MM.1S (cell line): ENCODE measurements at regions not wholly inside any gene's neighbourhood (a gene's known extent, or its start where the extent isn't known, plus 50 kb on each side); places are given as distances from the start of the nearest gene placed in this dataset.
A peak's percentile ranks its signal among the peaks of the same experiment; 100 is the strongest.

Experiments
- DNase-seq: peaks from one replicate; pipeline ENCODE4 v3.0.0-alpha.2; 2015
- H2AFZ ChIP-seq: fragments of 300-600 bp; sonication (generic); 2 replicates; pipeline ENCODE4 v1.6.0; 2016; ENCODE audit warnings: antibody characterized with exemption, low read length
- H3F3A ChIP-seq: fragments of 300-600 bp; sonication (generic); 2 replicates; pipeline ENCODE4 v1.6.1; 2016; ENCODE audit warnings: mild to moderate bottlenecking, antibody characterized with exemption, low read length, moderate library complexity, mixed read lengths; ENCODE audit not compliant: insufficient read depth
- H3K27ac ChIP-seq: fragments of 300-600 bp; sonication (generic); 2 replicates; pipeline ENCODE4 v1.5.1; 2016; ENCODE audit warnings: mild to moderate bottlenecking, low read length
- H3K27me3 ChIP-seq: fragments of 300-600 bp; sonication (generic); replicated peaks from 2 replicates; pipeline ENCODE4 v1.6.0; 2016; ENCODE audit warnings: low read length; ENCODE audit not compliant: insufficient read depth
- H3K36me3 ChIP-seq: fragments of 300-600 bp; sonication (generic); replicated peaks from 2 replicates; pipeline ENCODE4 v1.6.1; 2016; ENCODE audit warnings: mild to moderate bottlenecking, low read length, mixed read lengths; ENCODE audit not compliant: insufficient read depth
- H3K4me1 ChIP-seq: fragments of 300-600 bp; sonication (generic); 2 replicates; pipeline ENCODE4 v1.6.1; 2016; ENCODE audit warnings: low read length, mixed read lengths
- H3K4me2 ChIP-seq: fragments of 300-600 bp; sonication (generic); 2 replicates; pipeline ENCODE4 v1.6.0; 2016; ENCODE audit warnings: low read depth, low read length
- H3K4me3 ChIP-seq: fragments of 300-600 bp; sonication (generic); 2 replicates; pipeline ENCODE4 v1.5.1; 2016; ENCODE audit warnings: low read length, mixed read lengths
- H3K79me2 ChIP-seq: fragments of 300-600 bp; sonication (generic); 2 replicates; pipeline ENCODE4 v1.6.1; 2016; ENCODE audit warnings: mixed run types, low read length, mixed read lengths
- H3K9ac ChIP-seq: fragments of 300-600 bp; sonication (generic); 2 replicates; pipeline ENCODE4 v1.6.1; 2016; ENCODE audit warnings: low read length, mixed read lengths
- H3K9me2 ChIP-seq: fragments of 300-600 bp; sonication (generic); replicated peaks from 2 replicates; pipeline ENCODE4 v1.6.1; 2016; ENCODE audit warnings: mild to moderate bottlenecking, low read length, mixed read lengths; ENCODE audit not compliant: insufficient read depth
- H3K9me3 ChIP-seq: fragments of 300-600 bp; sonication (generic); replicated peaks from 2 replicates; pipeline ENCODE4 v1.6.1; 2016; ENCODE audit warnings: mild to moderate bottlenecking, low read length, mixed read lengths; ENCODE audit not compliant: insufficient read depth
- H4K20me1 ChIP-seq: fragments of 300-600 bp; sonication (generic); 2 replicates; pipeline ENCODE4 v1.6.1; 2016; ENCODE audit warnings: mild to moderate bottlenecking, low read length, moderate library complexity, mixed read lengths; ENCODE audit not compliant: insufficient read depth
- EZH2 ChIP-seq: fragments of 300-600 bp; sonication (generic); optimal IDR thresholded peaks from 2 replicates; pipeline ENCODE3; 2017; ENCODE audit warnings: low read depth, mild to moderate bottlenecking, antibody characterized with exemption, low read length, mixed read lengths
- EZH2phosphoT487 ChIP-seq: fragments of 300-600 bp; sonication (generic); IDR thresholded peaks from 2 replicates; pipeline ENCODE4 v1.6.1; 2018; ENCODE audit warnings: antibody characterized with exemption, low read length
- TF ChIP-seq, protein P1 (sequence below): fragments of 300-600 bp; sonication (generic); IDR thresholded peaks from 2 replicates; pipeline ENCODE4 v1.5.1; 2016; ENCODE audit warnings: antibody characterized with exemption, low read length, mixed read lengths

DNA sequence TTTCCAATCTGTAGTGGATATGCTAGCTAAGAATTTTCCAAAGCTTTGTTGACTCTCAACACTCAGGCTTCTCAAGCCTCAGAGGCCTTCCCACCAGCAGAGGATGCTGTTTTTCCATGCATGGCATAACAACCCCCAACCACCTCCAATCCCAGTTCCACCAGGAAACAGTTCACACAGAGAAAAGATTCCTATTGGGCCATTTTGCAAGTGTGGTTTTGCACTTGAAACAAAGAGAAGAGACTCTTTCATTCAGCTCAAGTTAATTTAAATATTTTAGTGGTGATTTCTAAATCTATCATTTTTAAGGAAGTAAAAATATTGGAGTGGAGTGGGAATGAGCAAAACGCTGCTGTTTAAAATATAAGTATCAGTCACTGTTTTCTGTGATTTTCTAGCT is 105.6 kb upstream of the COL1A2 start:
- Histone ChIP-seq H3K9me3 (no peaks in the 10 kb centered on the region), H3K9me2 (no peaks in the 10 kb centered on the region), H3F3A (no peaks in the 10 kb centered on the region), H3K79me2 (no peaks in the 10 kb centered on the region), H4K20me1 (no peaks in the 10 kb centered on the region), H3K9ac (no peak overlapping the region), H3K4me3 (no peak overlapping the region), H3K36me3 (no peaks in the 10 kb centered on the region), H2AFZ (no peak overlapping the region), H3K4me2 (no peak overlapping the region), H3K27me3 (no peaks in the 10 kb centered on the region), H3K4me1 (no peaks in the 10 kb centered on the region), H3K27ac (no peak overlapping the region)
- peak; percentile 8 for DNase-seq
- TF ChIP-seq EZH2phosphoT487 = no peak
- TF ChIP-seq EZH2 = no peak
- TF ChIP-seq, protein P1, sequence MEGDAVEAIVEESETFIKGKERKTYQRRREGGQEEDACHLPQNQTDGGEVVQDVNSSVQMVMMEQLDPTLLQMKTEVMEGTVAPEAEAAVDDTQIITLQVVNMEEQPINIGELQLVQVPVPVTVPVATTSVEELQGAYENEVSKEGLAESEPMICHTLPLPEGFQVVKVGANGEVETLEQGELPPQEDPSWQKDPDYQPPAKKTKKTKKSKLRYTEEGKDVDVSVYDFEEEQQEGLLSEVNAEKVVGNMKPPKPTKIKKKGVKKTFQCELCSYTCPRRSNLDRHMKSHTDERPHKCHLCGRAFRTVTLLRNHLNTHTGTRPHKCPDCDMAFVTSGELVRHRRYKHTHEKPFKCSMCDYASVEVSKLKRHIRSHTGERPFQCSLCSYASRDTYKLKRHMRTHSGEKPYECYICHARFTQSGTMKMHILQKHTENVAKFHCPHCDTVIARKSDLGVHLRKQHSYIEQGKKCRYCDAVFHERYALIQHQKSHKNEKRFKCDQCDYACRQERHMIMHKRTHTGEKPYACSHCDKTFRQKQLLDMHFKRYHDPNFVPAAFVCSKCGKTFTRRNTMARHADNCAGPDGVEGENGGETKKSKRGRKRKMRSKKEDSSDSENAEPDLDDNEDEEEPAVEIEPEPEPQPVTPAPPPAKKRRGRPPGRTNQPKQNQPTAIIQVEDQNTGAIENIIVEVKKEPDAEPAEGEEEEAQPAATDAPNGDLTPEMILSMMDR = peak; percentile 38

DNA sequence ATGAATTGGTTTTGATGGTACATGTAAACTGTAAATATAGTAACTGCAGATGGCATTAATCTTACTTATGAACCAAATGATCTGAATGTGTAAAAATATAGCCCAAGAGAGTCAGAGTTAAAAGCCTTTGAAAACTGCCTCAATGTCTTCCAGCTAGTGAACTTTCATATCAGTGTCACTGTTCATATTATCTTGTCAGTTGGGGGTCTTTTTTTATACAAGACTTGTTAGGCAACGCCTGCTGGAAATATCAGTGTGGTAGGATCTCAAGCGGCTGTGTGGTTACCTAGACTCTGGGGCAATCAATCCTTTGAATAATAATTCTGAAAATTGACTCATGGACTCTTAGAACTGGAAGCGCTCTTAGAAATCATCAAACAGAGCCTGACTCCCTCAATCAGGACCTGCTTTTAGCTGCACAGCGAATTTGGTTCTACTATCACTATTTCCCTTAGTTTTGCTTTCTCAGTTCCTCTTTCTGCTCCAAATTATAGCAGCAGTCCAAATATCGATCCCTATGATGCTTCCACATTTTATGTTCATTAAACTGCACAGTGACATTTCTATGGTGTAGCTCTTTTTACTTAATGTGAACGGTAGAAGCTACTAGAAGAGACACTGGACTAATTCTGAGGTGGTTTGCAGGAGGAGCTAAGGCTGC is 100.1 kb upstream of the COL1A2 start:
- DNase-seq = no peak
- no peaks in the 10 kb centered on the region for H3K9me2 ChIP-seq
- no peaks in the 10 kb centered on the region for H3K9me3 ChIP-seq
- H3K79me2 ChIP-seq = no peaks in the 10 kb centered on the region
- no peaks in the 10 kb centered on the region for H3K36me3 ChIP-seq
- H3K4me3 ChIP-seq = no peak overlapping the region
- H3K9ac ChIP-seq = no peak overlapping the region
- H3K27me3 ChIP-seq = no peaks in the 10 kb centered on the region
- H3K4me1 ChIP-seq = no peaks in the 10 kb centered on the region
- no peak overlapping the region for H3K27ac ChIP-seq
- H3K4me2 ChIP-seq = no peak overlapping the region
- H2AFZ ChIP-seq = no peak overlapping the region
- H4K20me1 ChIP-seq = no peaks in the 10 kb centered on the region
- H3F3A ChIP-seq = no peaks in the 10 kb centered on the region
- TF ChIP-seq, protein P1 = no peak
- TF ChIP-seq EZH2 = no peak
- TF ChIP-seq EZH2phosphoT487 = no peak

DNA sequence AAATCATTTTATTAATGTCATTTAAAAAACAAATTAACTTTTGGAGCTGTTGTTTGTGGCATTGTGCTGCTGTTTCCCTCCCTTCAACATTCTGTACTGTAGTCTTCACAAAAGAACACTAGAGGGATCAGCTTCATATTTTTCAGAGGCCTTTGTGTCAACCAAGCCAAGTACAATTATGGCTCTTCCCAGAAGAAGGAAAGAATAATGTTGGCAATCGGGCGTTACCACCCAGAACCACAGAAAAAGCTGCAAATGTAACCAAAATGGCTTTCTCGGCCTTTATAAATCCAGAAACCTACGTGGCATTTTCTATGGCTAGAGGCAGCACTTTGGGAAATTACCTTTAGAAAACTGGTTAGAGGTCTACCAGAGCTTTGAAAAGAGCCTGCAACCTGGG is 98.8 kb upstream of the COL1A2 start:
- H3K4me1 ChIP-seq = no peaks in the 10 kb centered on the region
- H4K20me1 ChIP-seq = no peaks in the 10 kb centered on the region
- H2AFZ ChIP-seq = no peak overlapping the region
- no peaks in the 10 kb centered on the region for H3K9me3 ChIP-seq
- H3K4me3 ChIP-seq = no peak overlapping the region
- H3K9me2 ChIP-seq = no peaks in the 10 kb centered on the region
- H3K79me2 ChIP-seq = no peaks in the 10 kb centered on the region
- H3F3A ChIP-seq = no peaks in the 10 kb centered on the region
- no peak for DNase-seq
- no peaks in the 10 kb centered on the region for H3K36me3 ChIP-seq
- no peak overlapping the region for H3K4me2 ChIP-seq
- H3K27ac ChIP-seq = no peak overlapping the region
- H3K27me3 ChIP-seq = no peaks in the 10 kb centered on the region
- TF ChIP-seq EZH2 (no peak), EZH2phosphoT487 (no peak)
- TF ChIP-seq, protein P1 = no peak
- no peak overlapping the region for H3K9ac ChIP-seq
